ENCODE measurements at regions not wholly inside any gene's neighbourhood (a gene's known extent, or its start where the extent isn't known, plus 50 kb on each side); places are given as distances from the start of the nearest gene placed in this dataset.

- DNase-seq = no peak
- Mint-ChIP-seq H3K27ac (no peak overlapping the region), H3K4me1 (ENCODE audit: low read depth) (peaks cover 9% of the 10 kb centered on the region), H3K27me3 (ENCODE audit: low read depth) (peaks cover 47% of the 10 kb centered on the region), H3K36me3 (ENCODE audit: insufficient read depth in 2 of 2) (peaks cover 0 to 2% of the 10 kb centered on the region in 2 donors), H3K4me3 (no peak overlapping the region), H3K9me3 (no peaks in the 10 kb centered on the region)
- no peak for ATAC-seq (replicated peaks in 1 of 2)
Measured at GRCh38 chr6:165985281-165985805, 182.3 kb downstream of the TBXT start.

- H3K4me1 Mint-ChIP-seq (ENCODE audit: low read depth) = peaks cover 9% of the 10 kb centered on the region
- H3K36me3 Mint-ChIP-seq (ENCODE audit: insufficient read depth in 2 of 2) = peaks cover 0 to 2% of the 10 kb centered on the region in 2 donors
- H3K27me3 Mint-ChIP-seq (ENCODE audit: low read depth) = peaks cover 41% of the 10 kb centered on the region
- DNase-seq (no peak), ATAC-seq (replicated peaks in 1 of 2) (no peak)
- no peaks in the 10 kb centered on the region for H3K9me3 Mint-ChIP-seq
- no peak overlapping the region for H3K27ac Mint-ChIP-seq
- no peak overlapping the region for H3K4me3 Mint-ChIP-seq
Measured at GRCh38 chr6:165984729-165985275, 182.8 kb downstream of the TBXT start.

- no peak overlapping the region for H3K27ac Mint-ChIP-seq
- H3K27me3 Mint-ChIP-seq (ENCODE audit: low read depth) = peaks cover 35% of the 10 kb centered on the region
- no peak for DNase-seq
- no peak overlapping the region for H3K4me3 Mint-ChIP-seq
- no peaks in the 10 kb centered on the region for H3K36me3 Mint-ChIP-seq (ENCODE audit: insufficient read depth in 2 of 2)
- no peak for ATAC-seq (replicated peaks in 1 of 2)
- H3K4me1 Mint-ChIP-seq (ENCODE audit: low read depth) = peaks cover 9% of the 10 kb centered on the region
- no peaks in the 10 kb centered on the region for H3K9me3 Mint-ChIP-seq
Measured at GRCh38 chr6:165983112-165984072, 184.3 kb downstream of the TBXT start.

DNA sequence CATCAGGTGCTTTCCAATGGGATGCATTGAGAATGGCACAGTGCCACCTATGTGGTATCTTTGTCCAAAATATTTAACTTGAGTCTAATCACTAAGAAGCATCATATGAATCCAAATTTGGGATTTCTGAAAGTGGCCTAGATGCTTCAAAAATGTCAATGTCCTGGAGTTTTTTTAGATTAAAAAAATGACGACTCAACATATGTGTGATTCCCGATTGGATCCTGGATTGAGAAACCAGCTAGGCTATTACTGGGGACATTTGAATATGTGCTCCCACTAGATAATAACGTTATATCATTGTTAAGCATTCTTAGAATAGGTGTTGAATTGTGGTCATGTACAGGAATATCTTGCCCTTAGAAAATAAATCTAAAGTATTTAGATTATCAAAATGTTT is 189.2 kb downstream of the TBXT start:
- no peaks in the 10 kb centered on the region for H3K4me1 Mint-ChIP-seq (ENCODE audit: low read depth)

DNA sequence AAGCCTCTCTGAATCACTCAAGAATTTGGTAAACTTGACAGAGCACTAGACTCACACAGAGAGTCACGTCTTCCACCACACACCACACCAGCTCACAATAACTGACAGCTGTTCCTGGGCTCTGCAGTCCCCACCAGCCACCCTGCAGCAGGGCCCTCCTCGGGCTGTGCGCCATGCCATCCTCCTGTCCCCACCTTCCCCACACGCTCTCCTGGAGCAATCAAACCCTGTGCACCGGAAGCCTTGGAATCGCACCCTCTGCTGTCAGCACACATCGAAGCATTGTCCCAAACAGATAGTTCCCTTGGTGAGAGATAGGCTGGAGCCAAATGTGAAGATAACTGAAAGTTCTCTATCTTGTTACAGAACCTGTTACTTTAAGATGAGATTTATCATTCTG is 191.0 kb downstream of the TBXT start:
- no peak for ATAC-seq (replicated peaks in 1 of 2)
- Mint-ChIP-seq H3K27me3 (ENCODE audit: low read depth) (peaks cover 5% of the 10 kb centered on the region), H3K4me1 (ENCODE audit: low read depth) (no peaks in the 10 kb centered on the region), H3K36me3 (ENCODE audit: insufficient read depth in 2 of 2) (no peaks in the 10 kb centered on the region), H3K4me3 (no peak overlapping the region), H3K27ac (no peak overlapping the region), H3K9me3 (no peaks in the 10 kb centered on the region)
- DNase-seq = no peak

More for the DNA sequence above, 189.2 kb downstream of the TBXT start:
- H3K27ac Mint-ChIP-seq = no peak overlapping the region
- peaks cover 10% of the 10 kb centered on the region for H3K27me3 Mint-ChIP-seq (ENCODE audit: low read depth)
- no peaks in the 10 kb centered on the region for H3K9me3 Mint-ChIP-seq
- ATAC-seq (replicated peaks in 1 of 2) = no peak
- no peak overlapping the region for H3K4me3 Mint-ChIP-seq
- no peaks in the 10 kb centered on the region for H3K36me3 Mint-ChIP-seq (ENCODE audit: insufficient read depth in 2 of 2)
- no peak for DNase-seq

DNA sequence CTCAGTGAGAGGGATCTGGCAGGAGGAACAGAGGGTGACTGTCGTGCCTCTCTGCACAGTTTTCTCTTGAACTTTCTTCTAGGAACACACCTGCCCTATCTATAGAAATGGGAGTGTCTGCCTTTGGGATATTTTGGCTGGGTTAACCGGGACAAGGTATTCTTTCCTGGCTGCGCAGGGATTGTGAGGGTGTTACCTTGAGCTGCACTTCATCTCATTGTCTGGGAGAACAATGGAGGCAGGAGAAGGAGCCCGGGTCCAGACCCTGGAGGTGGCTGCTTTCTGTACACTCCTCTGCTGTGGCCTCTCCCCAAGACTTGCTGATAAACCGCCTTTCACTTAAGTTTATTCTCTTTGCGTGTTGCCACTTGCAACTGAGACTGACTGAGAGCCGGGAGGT is 192.8 kb downstream of the TBXT start:
- no peak for ATAC-seq (replicated peaks in 1 of 2)
- Mint-ChIP-seq H3K27ac (no peak overlapping the region), H3K4me3 (no peak overlapping the region), H3K27me3 (ENCODE audit: low read depth) (no peaks in the 10 kb centered on the region), H3K9me3 (no peaks in the 10 kb centered on the region), H3K36me3 (ENCODE audit: insufficient read depth in 2 of 2) (no peaks in the 10 kb centered on the region), H3K4me1 (ENCODE audit: low read depth) (no peaks in the 10 kb centered on the region)
- DNase-seq = no peak

GRCh38 chr6:165973473-165973872 is 194.2 kb downstream of the TBXT start:
- no peak for DNase-seq
- no peak overlapping the region for H3K4me3 Mint-ChIP-seq
- no peaks in the 10 kb centered on the region for H3K27me3 Mint-ChIP-seq (ENCODE audit: low read depth)
- H3K27ac Mint-ChIP-seq = no peak overlapping the region
- H3K4me1 Mint-ChIP-seq (ENCODE audit: low read depth) = no peaks in the 10 kb centered on the region
- ATAC-seq (replicated peaks in 1 of 2) = no peak
- no peaks in the 10 kb centered on the region for H3K9me3 Mint-ChIP-seq
- no peaks in the 10 kb centered on the region for H3K36me3 Mint-ChIP-seq (ENCODE audit: insufficient read depth in 2 of 2)

GRCh38 chr6:165972139-165972802 is 195.4 kb downstream of the TBXT start:
- Mint-ChIP-seq H3K9me3 (no peaks in the 10 kb centered on the region), H3K27me3 (ENCODE audit: low read depth) (no peaks in the 10 kb centered on the region), H3K4me3 (no peak overlapping the region), H3K4me1 (ENCODE audit: low read depth) (no peaks in the 10 kb centered on the region), H3K36me3 (ENCODE audit: insufficient read depth in 2 of 2) (no peaks in the 10 kb centered on the region), H3K27ac (no peak overlapping the region)
- DNase-seq (no peak), ATAC-seq (replicated peaks in 1 of 2) (no peak)

GRCh38 chr6:165971202-165971601 is 196.4 kb downstream of the TBXT start:
- Mint-ChIP-seq H3K27me3 (ENCODE audit: low read depth) (no peaks in the 10 kb centered on the region), H3K27ac (no peak overlapping the region), H3K4me1 (ENCODE audit: low read depth) (no peaks in the 10 kb centered on the region), H3K9me3 (no peaks in the 10 kb centered on the region), H3K36me3 (ENCODE audit: insufficient read depth in 2 of 2) (no peaks in the 10 kb centered on the region), H3K4me3 (no peak overlapping the region)
- ATAC-seq (replicated peaks in 1 of 2) (no peak), DNase-seq (no peak)

DNA sequence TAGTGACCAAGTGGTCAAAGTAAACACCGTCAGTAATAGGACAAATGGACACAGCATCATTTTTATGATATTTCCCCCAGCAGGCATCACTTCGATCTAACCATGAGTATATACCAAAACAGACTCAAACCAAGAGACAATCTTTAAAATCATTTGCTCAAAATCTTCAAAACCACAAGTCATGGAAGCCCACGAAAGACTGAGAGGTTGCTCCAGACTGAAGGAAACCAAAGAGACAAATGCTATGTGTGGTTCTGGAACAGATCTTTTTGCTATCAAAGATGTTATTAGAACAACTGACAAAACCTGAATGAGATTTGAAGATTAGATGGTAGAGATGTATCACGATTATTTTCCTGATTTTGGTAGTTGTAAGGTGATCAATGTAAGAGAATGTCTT is 197.7 kb downstream of the TBXT start:
- Mint-ChIP-seq H3K36me3 (ENCODE audit: insufficient read depth in 2 of 2) (no peaks in the 10 kb centered on the region), H3K27ac (no peak overlapping the region), H3K4me3 (no peak overlapping the region), H3K9me3 (no peaks in the 10 kb centered on the region), H3K4me1 (ENCODE audit: low read depth) (no peaks in the 10 kb centered on the region), H3K27me3 (ENCODE audit: low read depth) (no peaks in the 10 kb centered on the region)
- DNase-seq (no peak), ATAC-seq (replicated peaks in 1 of 2) (no peak)

DNA sequence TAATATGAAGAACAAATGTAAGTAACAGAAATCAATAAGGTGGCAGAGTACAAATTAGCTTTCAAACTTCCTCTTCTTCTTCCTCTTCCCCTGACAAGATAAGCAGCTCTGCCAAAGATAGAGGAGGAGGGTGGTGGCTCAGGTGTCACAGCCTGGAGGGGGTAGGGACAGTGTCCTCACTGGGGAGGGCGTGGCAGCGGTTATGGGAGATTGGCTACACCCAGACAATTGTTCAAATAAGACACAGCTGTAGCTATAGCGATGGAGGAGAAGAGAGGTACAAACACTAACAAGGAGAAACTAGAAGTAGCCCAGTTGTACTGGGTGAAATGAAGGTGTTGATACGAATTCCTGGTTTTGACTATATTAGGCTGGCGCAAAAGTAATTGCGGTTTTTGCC is 198.5 kb downstream of the TBXT start:
- no peak for ATAC-seq (replicated peaks in 1 of 2)
- Mint-ChIP-seq H3K36me3 (ENCODE audit: insufficient read depth in 2 of 2) (no peaks in the 10 kb centered on the region), H3K27ac (no peak overlapping the region), H3K4me3 (no peak overlapping the region), H3K27me3 (ENCODE audit: low read depth) (no peaks in the 10 kb centered on the region), H3K9me3 (no peaks in the 10 kb centered on the region), H3K4me1 (ENCODE audit: low read depth) (no peaks in the 10 kb centered on the region)
- DNase-seq = no peak

DNA sequence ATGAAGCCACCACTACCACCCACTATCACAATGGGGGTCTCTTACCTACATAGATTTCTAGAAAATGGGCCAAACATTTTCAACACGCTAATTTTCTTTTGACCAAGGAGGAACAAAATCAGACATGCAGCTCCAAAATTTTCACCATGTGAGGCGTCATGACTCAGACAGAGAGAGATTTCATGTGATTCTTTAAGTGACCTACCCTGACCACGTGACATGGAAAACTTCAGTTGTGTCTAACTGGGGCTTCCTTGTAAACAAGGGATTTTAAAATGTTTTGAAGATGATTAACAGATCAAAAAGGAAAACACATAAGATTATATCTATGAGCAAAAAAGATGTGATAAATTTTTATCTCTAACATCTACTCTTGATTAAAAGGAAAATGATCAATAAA is 199.2 kb downstream of the TBXT start:
- no peak overlapping the region for H3K27ac Mint-ChIP-seq
- no peaks in the 10 kb centered on the region for H3K9me3 Mint-ChIP-seq
- H3K27me3 Mint-ChIP-seq (ENCODE audit: low read depth) = no peaks in the 10 kb centered on the region
- no peaks in the 10 kb centered on the region for H3K4me1 Mint-ChIP-seq (ENCODE audit: low read depth)
- no peaks in the 10 kb centered on the region for H3K36me3 Mint-ChIP-seq (ENCODE audit: insufficient read depth in 2 of 2)
- no peak for DNase-seq
- no peak overlapping the region for H3K4me3 Mint-ChIP-seq
- no peak for ATAC-seq (replicated peaks in 1 of 2)

DNA sequence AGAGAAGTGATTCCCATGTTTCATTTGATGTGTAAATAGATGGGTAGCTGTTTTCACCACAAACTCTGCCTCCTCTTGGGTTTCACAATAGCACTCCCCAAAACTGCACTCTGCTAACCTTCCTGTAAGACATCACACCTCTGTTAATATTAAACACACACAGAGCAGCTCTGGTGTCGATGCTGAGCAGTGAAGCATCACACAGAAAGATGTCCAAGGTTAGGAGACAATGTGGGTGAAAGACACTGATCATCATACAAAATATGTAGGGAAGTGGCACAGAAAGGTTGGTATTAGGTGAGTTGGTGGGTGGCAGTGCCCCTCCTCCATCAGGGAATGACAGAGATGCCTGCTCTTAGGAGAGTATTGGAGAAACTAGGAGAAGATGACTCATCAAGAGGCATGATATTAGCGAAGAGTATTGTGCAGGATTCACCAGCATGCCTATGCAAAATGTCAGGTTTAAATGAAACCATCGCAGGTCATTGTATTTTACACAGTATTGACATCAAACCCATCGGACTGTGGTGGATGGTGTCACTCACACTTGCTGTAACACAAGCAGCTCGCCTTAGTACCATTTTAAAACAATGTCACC is 199.7 kb downstream of the TBXT start:
- no peaks in the 10 kb centered on the region for H3K4me1 Mint-ChIP-seq (ENCODE audit: low read depth)
- no peaks in the 10 kb centered on the region for H3K27me3 Mint-ChIP-seq (ENCODE audit: low read depth)
- no peak overlapping the region for H3K27ac Mint-ChIP-seq
- no peak for DNase-seq
- no peak for ATAC-seq (replicated peaks in 1 of 2)
- H3K9me3 Mint-ChIP-seq = no peaks in the 10 kb centered on the region
- H3K36me3 Mint-ChIP-seq (ENCODE audit: insufficient read depth in 2 of 2) = no peaks in the 10 kb centered on the region
- H3K4me3 Mint-ChIP-seq = no peak overlapping the region
